H9 (cell line): ENCODE measurements at regions not wholly inside any gene's neighbourhood (a gene's known extent, or its start where the extent isn't known, plus 50 kb on each side); places are given as distances from the start of the nearest gene placed in this dataset.
A peak's percentile ranks its signal among the peaks of the same experiment; 100 is the strongest.

Source experiments
- DNase-seq: peaks from one replicate; pipeline ENCODE4 v3.0.0-alpha.2; 2017
- H2AFZ ChIP-seq: one replicate; pipeline ENCODE4 v1.6.1; 2013; ENCODE audit warnings: mild to moderate bottlenecking, low read length, control low read depth, moderate library complexity
- H2AK5ac ChIP-seq: 2 replicates; pipeline ENCODE4 v1.6.1; 2013; ENCODE audit warnings: low read length, control low read depth, mixed read lengths; ENCODE audit not compliant: insufficient read length
- H2BK120ac ChIP-seq: one replicate; pipeline ENCODE4 v1.6.1; 2013; ENCODE audit warnings: low read depth, mild to moderate bottlenecking, low read length, control low read depth, inconsistent platforms; ENCODE audit not compliant: poor library complexity, severe bottlenecking
- H2BK12ac ChIP-seq: 2 replicates; pipeline ENCODE4 v1.6.1; 2013; ENCODE audit warnings: low read length, control low read depth, mixed read lengths, low read depth; ENCODE audit not compliant: insufficient read length
- H2BK15ac ChIP-seq: 2 replicates; pipeline ENCODE4 v1.6.1; 2013; ENCODE audit warnings: low read depth, low read length, control low read depth
- H2BK20ac ChIP-seq: one replicate; pipeline ENCODE4 v1.6.1; 2013; ENCODE audit warnings: low read depth, mild to moderate bottlenecking, low read length, control low read depth, inconsistent platforms; ENCODE audit not compliant: poor library complexity, severe bottlenecking
- H2BK5ac ChIP-seq: 2 replicates; pipeline ENCODE4 v1.6.1; 2013; ENCODE audit warnings: low read length, control low read depth, mixed read lengths; ENCODE audit not compliant: insufficient read length
- H3K14ac ChIP-seq: 2 replicates; pipeline ENCODE4 v1.6.1; 2013; ENCODE audit warnings: low read length, control low read depth; ENCODE audit not compliant: insufficient read depth
- H3K18ac ChIP-seq: 2 replicates; pipeline ENCODE4 v1.6.1; 2013; ENCODE audit warnings: low read depth, mild to moderate bottlenecking, mixed read lengths, low read length, control low read depth; ENCODE audit not compliant: insufficient read length
- H3K23ac ChIP-seq: 2 replicates; pipeline ENCODE4 v1.6.1; 2013; ENCODE audit warnings: low read length, control low read depth, mixed read lengths, low read depth; ENCODE audit not compliant: insufficient read length
- H3K23me2 ChIP-seq: 2 replicates; pipeline ENCODE4 v1.6.1; 2013; ENCODE audit warnings: low read depth, mild to moderate bottlenecking, mixed read lengths, low read length, control low read depth; ENCODE audit not compliant: insufficient read length, poor library complexity, severe bottlenecking
- H3K27ac ChIP-seq: 2 replicates; pipeline ENCODE4 v1.5.1; 2013; ENCODE audit warnings: low read length, control low read depth, mixed read lengths, low read depth; ENCODE audit not compliant: insufficient read length
- H3K27me3 ChIP-seq: 2 replicates; pipeline ENCODE4 v1.6.1; 2013; ENCODE audit warnings: low read length, control low read depth, inconsistent platforms; ENCODE audit not compliant: insufficient read depth
- H3K4ac ChIP-seq: 2 replicates; pipeline ENCODE4 v1.6.1; 2013; ENCODE audit warnings: low read depth, mild to moderate bottlenecking, control low read depth, inconsistent platforms, low read length, moderate library complexity
- H3K4me1 ChIP-seq: 2 replicates; pipeline ENCODE4 v1.6.1; 2013; ENCODE audit warnings: low read length, control low read depth, inconsistent platforms; ENCODE audit not compliant: insufficient read depth
- H3K4me2 ChIP-seq: 2 replicates; pipeline ENCODE4 v1.6.1; 2013; ENCODE audit warnings: low read length, control low read depth, mixed read lengths; ENCODE audit not compliant: insufficient read length, insufficient read depth
- H3K56ac ChIP-seq: 2 replicates; pipeline ENCODE4 v1.6.1; 2013; ENCODE audit warnings: low read depth, mild to moderate bottlenecking, mixed read lengths, low read length, control low read depth; ENCODE audit not compliant: insufficient read length
- H3K79me1 ChIP-seq: 2 replicates; pipeline ENCODE4 v1.6.1; 2013; ENCODE audit warnings: low read depth, mild to moderate bottlenecking, moderate library complexity, low read length, control low read depth, inconsistent platforms; ENCODE audit not compliant: insufficient read depth, poor library complexity, severe bottlenecking
- H3K79me2 ChIP-seq: 2 replicates; pipeline ENCODE4 v1.6.1; 2013; ENCODE audit warnings: low read length, control low read depth, inconsistent platforms; ENCODE audit not compliant: insufficient read depth
- H3K9ac ChIP-seq: 2 replicates; pipeline ENCODE4 v1.6.1; 2013; ENCODE audit warnings: low read length, control low read depth, mixed read lengths; ENCODE audit not compliant: insufficient read length; ENCODE audit errors: extremely low read depth
- H3K9me3 ChIP-seq: one replicate; pipeline ENCODE4 v1.6.1; 2013; ENCODE audit warnings: low read depth, low read length, inconsistent platforms; ENCODE audit not compliant: control insufficient read depth
- H3T11ph ChIP-seq: one replicate; pipeline ENCODE4 v1.6.1; 2013; ENCODE audit warnings: mild to moderate bottlenecking, low read length, control low read depth, inconsistent platforms
- H4K20me1 ChIP-seq: one replicate; pipeline ENCODE4 v1.6.1; 2013; ENCODE audit not compliant: control insufficient read depth, insufficient read length, insufficient read depth
- H4K5ac ChIP-seq: 2 replicates; pipeline ENCODE4 v1.6.1; 2013; ENCODE audit warnings: low read depth, mild to moderate bottlenecking, mixed read lengths, low read length, control low read depth; ENCODE audit not compliant: insufficient read length
- H4K8ac ChIP-seq: replicated peaks from 2 replicates; pipeline ENCODE4 v1.6.1; 2013; ENCODE audit warnings: low read length, control low read depth, mixed read lengths, low read depth; ENCODE audit not compliant: insufficient read length
- H4K91ac ChIP-seq: 2 replicates; pipeline ENCODE4 v1.6.1; 2013; ENCODE audit warnings: low read depth, mild to moderate bottlenecking, moderate library complexity, mixed read lengths, low read length, control low read depth; ENCODE audit not compliant: insufficient read length
- H3K27ac Mint-ChIP-seq, 3 experiments: 2 replicates in 2 of 3; 3 replicates in 1 of 3; pipeline ENCODE4 v1.8.0; 2020 to 2021; ENCODE audit warnings: mixed read lengths in 3 of 3, mild to moderate bottlenecking in 1 of 3, moderate library complexity in 1 of 3
- H3K27me3 Mint-ChIP-seq: 2 replicates; pipeline ENCODE4 v1.8.0; 2021; ENCODE audit warnings: low read depth, mild to moderate bottlenecking, moderate library complexity, mixed read lengths
- H3K36me3 Mint-ChIP-seq, 3 experiments: 2 replicates in 2 of 3; 3 replicates in 1 of 3; pipeline ENCODE4 v1.8.0; 2020 to 2021; ENCODE audit warnings: low read depth in 3 of 3, mixed read lengths in 3 of 3; ENCODE audit not compliant: insufficient read depth in 1 of 3
- H3K4me1 Mint-ChIP-seq, 2 experiments: 2 replicates each; pipeline ENCODE4 v1.8.0; 2020; ENCODE audit warnings: mixed read lengths in 2 of 2
- H3K4me3 Mint-ChIP-seq, 2 experiments: 2 replicates in 1 of 2; 3 replicates in 1 of 2; pipeline ENCODE4 v1.8.0; 2020 to 2021; ENCODE audit warnings: mild to moderate bottlenecking in 2 of 2, mixed read lengths in 2 of 2, moderate library complexity in 1 of 2
- H3K9me3 Mint-ChIP-seq, 2 experiments: 2 replicates in 1 of 2; 3 replicates in 1 of 2; pipeline ENCODE4 v1.8.0; 2020; ENCODE audit warnings: mild to moderate bottlenecking in 2 of 2, mixed read lengths in 2 of 2, moderate library complexity in 1 of 2
- CTCF ChIP-seq: fragments of 200-600 bp; sonication (generic); conservative IDR thresholded peaks from 3 replicates; pipeline ENCODE4 v1.8.0; 2021; ENCODE audit warnings: antibody characterized with exemption, mild to moderate bottlenecking
- WGBS: extraction: QIAGEN DNeasy Blood & Tissue Kit; methylation state at CpG from one replicate; pipeline ENCODE4 v1.1.7; 2013; ENCODE audit warnings: missing lambda C conversion rate, low lambda C conversion rate, mixed read lengths; ENCODE audit not compliant: insufficient read length; ENCODE audit errors: extremely low coverage; 5-methylcytosine and 5-hydroxymethylcytosine counted together

GRCh38 chr10:35795131-35795824 lies 153.2 kb upstream of the FZD8 start:
- Mint-ChIP-seq H3K36me3 (no peaks in the 10 kb centered on the region), H3K4me3 (no peak overlapping the region; a peak in 1 of 5 replicates), H3K9me3 (no peaks in the 10 kb centered on the region), H3K27ac (no peak overlapping the region), H3K4me1 (no peaks in the 10 kb centered on the region), H3K27me3 (no peaks in the 10 kb centered on the region)
- Histone ChIP-seq H2AK5ac (no peak overlapping the region), H3K79me1 (no peaks in the 10 kb centered on the region), H2BK5ac (no peak overlapping the region), H3K4me2 (no peak overlapping the region), H3K18ac (peak overlapping the region; percentile 29), H2BK120ac (no peak overlapping the region), H4K20me1 (no peaks in the 10 kb centered on the region), H3K27me3 (no peaks in the 10 kb centered on the region), H2BK12ac (no peak overlapping the region), H3K27ac (no peak overlapping the region), H3K4ac (no peak overlapping the region), H4K8ac (no peak overlapping the region), H3K9me3 (no peaks in the 10 kb centered on the region), H2BK15ac (no peak overlapping the region), H2AFZ (no peak overlapping the region), H3T11ph (no peak overlapping the region), H3K4me1 (no peaks in the 10 kb centered on the region), H3K23ac (no peak overlapping the region), H3K9ac (no peak overlapping the region), H4K91ac (no peak overlapping the region), H4K5ac (no peak overlapping the region), H3K14ac (no peak overlapping the region), H2BK20ac (no peak overlapping the region), H3K56ac (peak overlapping the region; percentile 71), H3K79me2 (no peaks in the 10 kb centered on the region), H3K23me2 (no peaks in the 10 kb centered on the region)
- WGBS = no CpG with 5 or more reads among the region's 13 CpGs
- no peak for TF ChIP-seq CTCF
- DNase-seq = no peak
